Thyroid gland (tissue), 4 donors: ENCODE measurements at regions not wholly inside any gene's neighbourhood (a gene's known extent, or its start where the extent isn't known, plus 50 kb on each side); places are given as distances from the start of the nearest gene placed in this dataset.

Source experiments
- DNase-seq, 2 donors: peaks; one replicate each; pipeline ENCODE4 v3.0.0-alpha.2; 2019
- H3K27ac ChIP-seq, 3 donors: fragments of 200-600 bp; sonication (generic); 1 replicate in 2 of 3; 2 replicates in 1 of 3; pipeline ENCODE4 v1.5.1; 2016 to 2019; ENCODE audit warnings: mild to moderate bottlenecking in 1 of 3, moderate library complexity in 1 of 3
- H3K27me3 ChIP-seq: fragments of 200-600 bp; sonication (generic); one replicate; pipeline ENCODE4 v1.5.1; 2019
- H3K36me3 ChIP-seq, 2 donors: fragments of 200-600 bp; sonication (generic); one replicate each; pipeline ENCODE4 v1.5.1; 2016 to 2019
- H3K4me1 ChIP-seq, 2 donors: fragments of 200-600 bp; sonication (generic); one replicate each; pipeline ENCODE4 v1.5.1; 2017 to 2019
- H3K4me3 ChIP-seq, 3 donors: fragments of 200-600 bp; sonication (generic); replicated peaks in 1 of 3; 1 replicate in 2 of 3; 2 replicates in 1 of 3; pipeline ENCODE4 v1.5.1; 2016; ENCODE audit warnings: mild to moderate bottlenecking in 1 of 3
- H3K9me3 ChIP-seq: fragments of 200-600 bp; sonication (generic); one replicate; pipeline ENCODE4 v1.5.1; 2017
- CTCF ChIP-seq, 6 experiments: fragments of 200-600 bp in 3 of 6; fragments of 450-650 bp in 3 of 6; sonication (generic) in 3 of 6; IDR thresholded peaks; one replicate each; pipeline ENCODE4 v1.5.1; 2016 to 2019; ENCODE audit warnings: antibody characterized with exemption in 6 of 6, mild to moderate bottlenecking in 2 of 6, inconsistent platforms in 1 of 6, moderate library complexity in 1 of 6
- POLR2A ChIP-seq, 2 donors: fragments of 450-650 bp; IDR thresholded peaks; one replicate each; pipeline ENCODE4 v1.6.1; 2017; ENCODE audit warnings: antibody characterized with exemption in 2 of 2, mild to moderate bottlenecking in 2 of 2, moderate library complexity in 1 of 2
- WGBS, 2 donors: methylation state at CpG; one replicate each; pipeline ENCODE4 v1.1.5; 2017; 5-methylcytosine and 5-hydroxymethylcytosine counted together
- intact Hi-C: fragments of 100-400 bp; cut with DNase I; formaldehyde crosslinking; loops from one replicate; pipeline ENCODE4 v1.15.1; 2023

- DNase-seq: no peak
- Histone ChIP-seq H3K36me3 (no peaks in the 10 kb centered on the region), H3K27me3 (no peaks in the 10 kb centered on the region), H3K9me3 (no peaks in the 10 kb centered on the region), H3K4me3 (no peak overlapping the region), H3K4me1 (no peaks in the 10 kb centered on the region), H3K27ac (no peak overlapping the region)
- 45 to 62% methylated on average over 1 of the region's 1 CpG for WGBS, 2 donors
- intact Hi-C loops: no loop called here
- TF ChIP-seq POLR2A (IDR thresholded peaks at IDR 0.05): no peak
- no peak for TF ChIP-seq CTCF (IDR thresholded peaks at IDR 0.05)
Observed at GRCh38 chr7:42611961-42612360, 299.9 kb downstream of the C7orf25 start.

- Histone ChIP-seq H3K4me3 (no peak overlapping the region), H3K9me3 (no peaks in the 10 kb centered on the region), H3K27me3 (no peaks in the 10 kb centered on the region), H3K4me1 (no peaks in the 10 kb centered on the region), H3K27ac (no peak overlapping the region), H3K36me3 (no peaks in the 10 kb centered on the region)
- TF ChIP-seq POLR2A (IDR thresholded peaks at IDR 0.05) (no peak), CTCF (IDR thresholded peaks at IDR 0.05) (no peak)
- DNase-seq: no peak
- 88 to 95% methylated on average over 7 of the region's 7 CpGs for WGBS, 2 donors
- intact Hi-C loops: no loop called here
Observed at GRCh38 chr7:42611289-42611928, 300.5 kb downstream of the C7orf25 start.

GRCh38 chr7:42606193-42606905 is 305.5 kb downstream of the C7orf25 start:
- TF ChIP-seq POLR2A (IDR thresholded peaks at IDR 0.05): no peak
- TF ChIP-seq CTCF (IDR thresholded peaks at IDR 0.05): no peak
- 42 to 61% methylated on average over 3 of the region's 3 CpGs for WGBS, 2 donors
- Histone ChIP-seq H3K4me1 (no peaks in the 10 kb centered on the region), H3K27me3 (no peaks in the 10 kb centered on the region), H3K27ac (no peak overlapping the region), H3K36me3 (no peaks in the 10 kb centered on the region), H3K4me3 (no peak overlapping the region), H3K9me3 (no peaks in the 10 kb centered on the region)
- no peak for DNase-seq
- intact Hi-C loops: no loop called here

GRCh38 chr7:42605406-42606192 is 306.3 kb downstream of the C7orf25 start:
- H3K4me3 ChIP-seq: no peak overlapping the region
- H3K9me3 ChIP-seq: no peaks in the 10 kb centered on the region
- no peak overlapping the region for H3K27ac ChIP-seq
- intact Hi-C loops: no loop called here
- DNase-seq: no peak
- no peaks in the 10 kb centered on the region for H3K27me3 ChIP-seq
- H3K36me3 ChIP-seq: no peaks in the 10 kb centered on the region
- H3K4me1 ChIP-seq: no peaks in the 10 kb centered on the region
- 78 to 80% methylated on average over 7 of the region's 7 CpGs for WGBS, 2 donors
- TF ChIP-seq POLR2A (IDR thresholded peaks at IDR 0.05): no peak
- no peak for TF ChIP-seq CTCF (IDR thresholded peaks at IDR 0.05)

- H3K4me1 ChIP-seq: no peaks in the 10 kb centered on the region
- H3K4me3 ChIP-seq: no peak overlapping the region
- 85 to 90% methylated on average over 2 of the region's 2 CpGs for WGBS, 2 donors
- DNase-seq: no peak
- H3K27me3 ChIP-seq: no peaks in the 10 kb centered on the region
- TF ChIP-seq CTCF (IDR thresholded peaks at IDR 0.05) (no peak), POLR2A (IDR thresholded peaks at IDR 0.05) (no peak)
- no peak overlapping the region for H3K27ac ChIP-seq
- intact Hi-C loops: no loop called here
- no peaks in the 10 kb centered on the region for H3K36me3 ChIP-seq
- H3K9me3 ChIP-seq: no peaks in the 10 kb centered on the region
Observed at GRCh38 chr7:42603496-42603895, 308.4 kb downstream of the C7orf25 start.
